ENCODE measurements at regions not wholly inside any gene's neighbourhood (a gene's known extent, or its start where the extent isn't known, plus 50 kb on each side); places are given as distances from the start of the nearest gene placed in this dataset.

DNA sequence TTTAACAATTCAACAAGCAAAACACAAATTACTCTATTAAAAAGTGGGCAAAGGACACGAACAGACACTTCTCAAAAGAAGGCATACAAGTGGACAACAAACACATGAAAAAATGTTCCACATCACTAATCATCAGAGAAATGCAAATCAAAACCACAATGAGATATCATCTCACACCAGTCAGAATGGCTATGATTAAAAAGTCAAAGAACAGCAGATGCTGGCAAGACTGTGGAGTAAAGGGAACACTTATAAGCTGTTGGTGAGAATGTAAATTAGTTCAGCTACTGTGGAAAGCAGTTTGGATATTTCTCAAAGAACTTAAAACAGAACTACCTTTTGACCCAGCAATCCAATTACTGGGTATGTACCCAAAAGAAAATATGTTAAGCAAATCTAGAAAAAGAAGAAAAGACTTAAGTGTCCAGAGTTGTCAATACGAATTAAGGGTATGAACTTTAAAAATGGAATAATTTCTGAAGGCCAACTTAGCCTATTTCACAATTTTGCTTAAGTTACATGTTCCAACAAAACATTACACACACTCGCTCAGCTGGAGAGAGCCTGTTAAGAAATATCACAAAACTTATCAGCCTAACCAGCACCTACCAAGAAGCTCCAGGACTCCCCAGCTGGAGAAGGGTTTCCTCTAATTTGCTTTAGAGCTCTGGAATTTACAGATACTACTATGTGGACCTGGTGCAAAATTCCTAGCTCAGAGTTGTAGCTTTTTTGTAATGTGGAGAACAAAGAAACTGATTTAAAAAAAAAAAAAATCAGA lies 232.1 kb downstream of the DUSP10 start:
- no peak overlapping the region for H3K4me3 ChIP-seq (ENCODE audit: low read length)
- TF ChIP-seq, protein P1, sequence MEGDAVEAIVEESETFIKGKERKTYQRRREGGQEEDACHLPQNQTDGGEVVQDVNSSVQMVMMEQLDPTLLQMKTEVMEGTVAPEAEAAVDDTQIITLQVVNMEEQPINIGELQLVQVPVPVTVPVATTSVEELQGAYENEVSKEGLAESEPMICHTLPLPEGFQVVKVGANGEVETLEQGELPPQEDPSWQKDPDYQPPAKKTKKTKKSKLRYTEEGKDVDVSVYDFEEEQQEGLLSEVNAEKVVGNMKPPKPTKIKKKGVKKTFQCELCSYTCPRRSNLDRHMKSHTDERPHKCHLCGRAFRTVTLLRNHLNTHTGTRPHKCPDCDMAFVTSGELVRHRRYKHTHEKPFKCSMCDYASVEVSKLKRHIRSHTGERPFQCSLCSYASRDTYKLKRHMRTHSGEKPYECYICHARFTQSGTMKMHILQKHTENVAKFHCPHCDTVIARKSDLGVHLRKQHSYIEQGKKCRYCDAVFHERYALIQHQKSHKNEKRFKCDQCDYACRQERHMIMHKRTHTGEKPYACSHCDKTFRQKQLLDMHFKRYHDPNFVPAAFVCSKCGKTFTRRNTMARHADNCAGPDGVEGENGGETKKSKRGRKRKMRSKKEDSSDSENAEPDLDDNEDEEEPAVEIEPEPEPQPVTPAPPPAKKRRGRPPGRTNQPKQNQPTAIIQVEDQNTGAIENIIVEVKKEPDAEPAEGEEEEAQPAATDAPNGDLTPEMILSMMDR (conservative IDR thresholded peaks at IDR 0.05; ENCODE audit: low read length): no peak
- DNase-seq (ENCODE audit: low read depth): no peak

DNA sequence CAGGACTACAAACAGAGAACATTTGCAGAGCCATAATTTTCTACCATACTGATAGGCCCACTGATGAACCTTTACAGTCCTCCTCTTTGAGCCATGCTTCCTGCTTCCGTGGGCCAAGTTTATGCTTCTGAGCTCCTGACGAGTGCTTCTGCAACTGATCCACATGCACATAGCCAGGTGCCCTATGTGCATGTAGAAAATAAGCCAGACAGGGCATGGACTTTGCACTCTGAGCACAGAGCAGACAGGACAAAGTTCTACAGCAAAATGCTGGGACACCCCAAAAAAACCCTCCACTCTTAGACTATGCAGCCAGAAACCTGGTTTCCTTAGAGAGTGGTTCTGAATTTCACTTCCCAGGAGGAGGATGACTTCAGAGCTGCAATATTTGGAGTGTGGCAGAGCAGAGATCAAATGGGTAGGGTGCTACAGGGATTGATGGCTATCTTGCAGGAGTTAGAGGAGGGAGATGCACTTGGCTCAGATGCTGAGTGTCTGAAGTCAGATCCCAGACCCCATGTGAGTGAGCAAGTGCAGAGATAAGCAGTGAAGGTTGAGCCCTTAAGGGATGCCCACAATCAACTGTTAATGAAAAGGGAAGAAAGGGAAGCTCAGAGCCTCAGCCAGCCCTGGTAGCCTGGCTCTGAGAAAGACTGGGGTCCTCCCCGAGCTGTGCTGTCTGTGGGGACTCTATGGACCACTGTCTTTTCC lies 230.9 kb downstream of the DUSP10 start:
- no peak overlapping the region for H3K4me3 ChIP-seq (ENCODE audit: low read length)
- DNase-seq (ENCODE audit: low read depth): no peak
- TF ChIP-seq, protein P1 (conservative IDR thresholded peaks at IDR 0.05; ENCODE audit: low read length): no peak

DNA sequence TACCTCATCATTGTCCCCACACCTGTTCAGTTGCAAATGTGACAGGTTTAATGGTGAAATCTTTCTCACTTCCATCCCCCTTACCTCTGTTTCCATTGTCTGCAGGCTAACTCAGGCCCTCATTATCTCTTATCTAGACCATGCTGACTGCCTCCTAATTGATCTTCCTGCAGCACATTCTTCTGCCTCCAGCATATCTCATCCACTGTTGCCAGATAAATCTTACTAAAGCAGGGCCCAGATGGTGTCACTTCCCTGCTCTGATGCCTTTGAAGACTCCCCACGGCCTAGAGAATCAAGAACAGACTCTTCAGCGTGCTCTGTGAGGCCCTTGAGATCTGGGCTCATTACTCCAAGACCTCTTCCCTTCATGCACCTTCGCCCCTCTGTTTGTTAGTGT lies 230.1 kb downstream of the DUSP10 start:
- TF ChIP-seq, protein P1 (conservative IDR thresholded peaks at IDR 0.05; ENCODE audit: low read length): no peak
- no peak overlapping the region for H3K4me3 ChIP-seq (ENCODE audit: low read length)
- no peak for DNase-seq (ENCODE audit: low read depth)

DNA sequence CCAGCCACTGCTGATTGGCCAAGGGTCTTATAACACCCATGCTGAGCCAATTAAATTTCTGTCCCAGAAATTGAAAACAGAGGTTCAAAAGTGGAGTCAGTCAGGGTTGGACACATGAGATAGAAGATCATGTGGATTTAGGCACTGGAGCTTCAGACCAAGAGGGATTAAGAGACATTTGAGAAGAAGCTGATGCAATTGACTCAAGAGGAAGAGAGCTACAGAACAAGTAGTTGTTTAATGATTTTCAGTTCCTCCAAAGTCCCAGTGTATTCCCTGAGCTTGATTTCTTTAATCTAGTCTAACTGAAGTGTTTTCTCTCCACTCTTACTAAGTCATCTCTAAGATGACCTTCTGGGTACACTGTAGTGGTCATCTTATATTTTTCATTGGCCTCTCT lies 227.1 kb downstream of the DUSP10 start:
- no peak overlapping the region for H3K4me3 ChIP-seq (ENCODE audit: low read length)
- DNase-seq (ENCODE audit: low read depth): no peak
- TF ChIP-seq, protein P1 (conservative IDR thresholded peaks at IDR 0.05; ENCODE audit: low read length): no peak

DNA sequence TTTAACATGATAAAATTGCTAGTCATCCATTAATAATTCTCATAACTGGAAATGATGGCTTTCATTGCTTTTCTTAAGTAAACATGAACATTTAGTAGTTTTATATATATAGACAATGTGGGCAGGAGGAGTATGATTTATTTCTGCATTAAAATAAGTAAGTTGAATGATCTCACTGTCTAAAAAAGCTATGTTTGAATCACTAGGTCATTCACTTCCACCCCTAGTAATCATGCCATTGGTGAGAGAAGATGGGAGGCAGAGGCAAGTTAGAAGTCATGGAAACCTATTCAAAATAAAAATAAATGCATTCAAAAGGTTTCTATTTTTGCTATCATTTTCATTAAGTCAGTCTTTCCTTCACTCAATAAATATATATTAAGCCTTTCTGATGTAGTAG lies 226.4 kb downstream of the DUSP10 start:
- no peak for DNase-seq (ENCODE audit: low read depth)
- TF ChIP-seq, protein P1 (conservative IDR thresholded peaks at IDR 0.05; ENCODE audit: low read length): no peak
- no peak overlapping the region for H3K4me3 ChIP-seq (ENCODE audit: low read length)

DNA sequence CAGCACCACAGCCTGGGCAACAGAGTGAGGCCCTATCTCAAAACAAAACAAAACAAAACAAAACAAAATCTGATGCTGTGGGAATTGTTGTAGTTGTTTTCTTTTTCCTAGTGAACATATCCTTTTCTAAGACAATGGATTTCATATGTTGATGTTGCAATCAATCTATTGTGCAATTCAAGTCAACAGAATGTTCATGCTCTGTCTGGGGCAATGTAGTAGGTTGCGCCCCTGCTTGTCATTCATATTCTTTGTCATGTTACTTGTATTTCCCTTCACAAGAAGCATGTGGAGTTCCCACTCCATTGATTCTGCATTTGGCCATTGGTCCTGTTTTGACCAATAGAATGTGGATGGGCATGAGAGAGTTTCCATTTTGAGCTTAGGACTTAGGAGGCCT lies 223.9 kb downstream of the DUSP10 start:
- peak; percentile 80 for DNase-seq (ENCODE audit: low read depth)
- TF ChIP-seq, protein P1 (conservative IDR thresholded peaks at IDR 0.05; ENCODE audit: low read length): no peak
- H3K4me3 ChIP-seq (ENCODE audit: low read length): no peak overlapping the region

DNA sequence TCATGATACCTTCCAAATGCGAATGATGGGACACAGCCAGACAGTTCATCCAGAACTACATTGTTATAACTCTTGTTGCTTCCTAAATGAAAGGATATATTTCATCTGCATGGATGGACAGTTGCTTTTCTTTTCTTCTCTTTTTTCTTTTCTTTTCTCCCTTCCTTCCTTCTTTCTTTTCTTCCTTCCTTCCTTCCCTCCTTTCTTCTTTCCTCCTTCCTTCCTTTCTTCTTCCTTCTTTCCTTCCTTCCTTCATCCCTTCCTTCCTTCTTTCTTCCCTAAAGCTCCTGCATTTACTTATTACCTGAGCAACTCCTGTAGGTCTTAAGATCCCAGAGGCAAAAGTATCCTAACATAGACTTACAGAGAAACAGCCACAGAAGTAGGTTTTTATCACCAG lies 221.6 kb downstream of the DUSP10 start:
- DNase-seq (ENCODE audit: low read depth): no peak
- TF ChIP-seq, protein P1 (conservative IDR thresholded peaks at IDR 0.05; ENCODE audit: low read length): no peak
- H3K4me3 ChIP-seq (ENCODE audit: low read length): no peak overlapping the region

Measured in AG10803 (cell line).